ENCODE measurements at regions not wholly inside any gene's neighbourhood (a gene's known extent, or its start where the extent isn't known, plus 50 kb on each side); places are given as distances from the start of the nearest gene placed in this dataset.
A peak's percentile ranks its signal among the peaks of the same experiment; 100 is the strongest.

GRCh38 chrY:7261254-7261653 lies 349.7 kb upstream of the AMELY start:
- no peak for DNase-seq (ENCODE audit: low read depth in 2 of 2)

DNA sequence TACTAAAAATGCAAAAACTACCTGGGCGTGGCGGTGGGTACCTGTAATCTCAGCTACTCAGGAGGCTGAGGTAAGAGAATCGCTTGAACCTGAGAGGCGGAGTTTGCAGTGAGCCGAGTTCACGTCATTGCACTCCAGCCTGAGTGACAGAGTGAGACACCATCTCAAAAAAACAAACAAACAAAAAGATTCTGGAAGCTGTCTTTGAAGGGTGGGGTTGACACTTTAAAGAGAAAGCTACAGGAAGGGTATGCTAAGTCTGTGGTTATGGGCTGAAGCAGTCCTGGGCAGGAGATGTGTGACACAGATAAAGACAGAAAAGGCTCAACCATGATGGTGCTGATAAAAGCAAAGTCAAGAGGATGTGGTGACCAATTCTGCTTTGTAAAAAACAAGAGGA lies 328.5 kb upstream of the AMELY start:
- peak in 1 of 2 donors; percentile 1 for DNase-seq (ENCODE audit: low read depth in 2 of 2)

DNA sequence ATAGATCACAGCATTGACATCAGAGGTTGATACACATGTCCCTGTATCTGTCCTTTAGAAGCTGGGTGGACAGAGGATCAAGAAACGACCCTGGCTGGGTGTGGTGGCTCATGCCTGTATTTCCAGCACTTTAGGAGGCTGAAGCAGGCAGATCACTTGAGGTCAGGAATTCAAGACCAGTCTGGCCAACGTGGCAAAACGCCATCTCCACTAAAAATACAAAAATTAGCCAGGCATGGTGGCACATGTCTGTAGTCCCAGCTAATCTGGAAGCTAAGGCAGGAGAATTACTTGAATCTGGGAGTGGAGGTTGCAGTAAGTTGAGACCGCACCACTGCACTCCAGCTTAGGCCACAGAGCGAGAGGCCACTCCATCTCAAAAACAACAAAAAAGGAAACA lies 300.4 kb upstream of the AMELY start:
- no peak for DNase-seq (ENCODE audit: low read depth in 2 of 2)

- no peak for DNase-seq (ENCODE audit: low read depth in 2 of 2)
Observed at GRCh38 chrY:7204456-7204855, 292.9 kb upstream of the AMELY start.

- no peak for DNase-seq (ENCODE audit: low read depth in 2 of 2)
Observed at GRCh38 chrY:7182591-7182990, 271.0 kb upstream of the AMELY start.

DNA sequence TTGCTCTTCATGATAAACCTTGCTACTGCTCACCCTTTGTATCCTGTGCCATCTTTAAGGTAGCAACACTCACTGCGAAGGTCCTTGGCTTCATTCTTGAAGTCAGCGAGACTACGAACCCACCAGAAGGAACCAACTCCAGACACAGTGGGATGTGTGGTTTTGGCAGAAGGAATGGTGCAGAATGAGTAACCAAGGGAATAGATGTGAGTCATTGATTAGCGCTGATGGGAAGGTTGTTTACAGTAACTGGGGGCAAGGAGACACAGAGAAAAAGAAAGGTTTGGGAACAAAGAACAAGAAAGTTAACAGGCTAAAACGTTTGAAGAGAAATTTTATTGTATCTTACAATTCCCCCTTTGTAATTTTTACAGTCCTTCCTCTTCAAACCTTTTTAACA lies 266.1 kb upstream of the AMELY start:
- DNase-seq (ENCODE audit: low read depth in 2 of 2), result no peak

DNA sequence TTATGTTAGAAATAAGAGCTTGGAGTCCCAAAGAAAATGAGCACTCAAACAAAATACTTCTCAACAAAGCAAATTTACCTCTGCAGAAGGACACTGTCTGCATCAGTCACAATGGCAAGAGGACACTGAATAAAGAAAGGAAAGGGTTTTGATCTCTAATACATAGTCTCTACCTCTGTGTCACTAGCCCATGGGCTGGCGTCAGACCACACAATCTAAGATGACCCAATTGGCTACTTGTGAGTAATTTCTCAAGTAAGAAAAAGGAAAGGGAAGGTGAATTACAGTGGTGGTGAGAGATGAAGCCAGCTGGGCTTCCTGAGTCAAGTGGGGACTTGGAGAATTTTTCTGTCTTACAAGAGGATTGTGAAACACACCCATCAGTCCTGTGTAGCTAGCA lies 257.9 kb upstream of the AMELY start:
- DNase-seq (ENCODE audit: low read depth in 2 of 2), result no peak

DNA sequence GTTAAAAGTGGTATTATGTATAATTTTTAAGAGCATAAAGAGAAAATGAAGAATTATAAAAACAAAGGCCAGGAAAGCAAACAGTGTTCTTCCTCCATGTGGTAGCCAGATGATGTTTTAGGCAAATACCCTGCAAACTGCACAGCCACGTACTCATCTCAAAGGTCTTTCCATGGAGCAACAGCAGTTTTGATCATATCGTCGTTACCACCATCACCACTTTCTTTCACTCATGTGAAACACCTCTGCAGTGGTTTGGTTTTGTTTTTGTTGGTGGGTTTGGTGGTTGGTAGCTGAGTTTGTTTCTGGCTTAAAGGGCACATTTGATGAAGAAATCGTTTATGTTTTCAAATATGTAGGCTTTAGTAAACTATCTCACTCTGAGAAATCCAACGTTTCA lies 229.9 kb upstream of the AMELY start:
- DNase-seq (ENCODE audit: low read depth in 2 of 2), result no peak
